ENCODE measurements at regions not wholly inside any gene's neighbourhood (a gene's known extent, or its start where the extent isn't known, plus 50 kb on each side); places are given as distances from the start of the nearest gene placed in this dataset.

GRCh38 chr5:171646102-171647042 lies 139.2 kb upstream of the SMIM23 start:
- no peak overlapping the region for H3K4me3 ChIP-seq (ENCODE audit: low read length)
- WGBS (ENCODE audit: extremely low coverage, insufficient coverage, low lambda C conversion rate), result no CpG with 5 or more reads among the region's 14 CpGs
- no peaks in the 10 kb centered on the region for H3K79me2 ChIP-seq (ENCODE audit: control insufficient read depth, insufficient read depth, low read length)
- no peak overlapping the region for H4K8ac ChIP-seq (ENCODE audit: low read depth, low read length)
- H4K5ac ChIP-seq (ENCODE audit: low read length), result no peak overlapping the region
- H2BK15ac ChIP-seq (replicated peaks; ENCODE audit: low read depth), result no peak overlapping the region
- H3K4me2 ChIP-seq (ENCODE audit: low read length), result no peak overlapping the region
- H3K27me3 ChIP-seq (ENCODE audit: insufficient read depth, low read length, poor library complexity), result no peaks in the 10 kb centered on the region
- H3K18ac ChIP-seq (ENCODE audit: low read length), result no peak overlapping the region
- H2BK120ac ChIP-seq (ENCODE audit: low read depth, low read length), result no peak overlapping the region
- no peak overlapping the region for H2AK5ac ChIP-seq (ENCODE audit: low read length)
- no peak overlapping the region for H3K9ac ChIP-seq (ENCODE audit: low read length)
- H3K4ac ChIP-seq (ENCODE audit: low read depth, low read length), result no peak overlapping the region
- H2BK5ac ChIP-seq (ENCODE audit: low read length), result no peak overlapping the region
- H3K23ac ChIP-seq (ENCODE audit: low read length), result no peak overlapping the region
- no peak for DNase-seq
- no peak overlapping the region for H3K56ac ChIP-seq (ENCODE audit: low read length)
- H3K27ac ChIP-seq (ENCODE audit: low read depth, low read length), result no peak overlapping the region
- no peaks in the 10 kb centered on the region for H3K79me1 ChIP-seq (ENCODE audit: low read length)
- no peaks in the 10 kb centered on the region for H3K36me3 ChIP-seq (ENCODE audit: control insufficient read depth, insufficient read depth, low read length)
- no peaks in the 10 kb centered on the region for H3K4me1 ChIP-seq (ENCODE audit: control insufficient read depth, low read depth, low read length)

GRCh38 chr5:171647043-171647903 lies 138.3 kb upstream of the SMIM23 start:
- Histone ChIP-seq H3K23ac (ENCODE audit: low read length) (no peak overlapping the region), H4K8ac (ENCODE audit: low read depth, low read length) (no peak overlapping the region), H3K27me3 (ENCODE audit: insufficient read depth, low read length, poor library complexity) (no peaks in the 10 kb centered on the region), H3K79me2 (ENCODE audit: control insufficient read depth, insufficient read depth, low read length) (no peaks in the 10 kb centered on the region), H3K4ac (ENCODE audit: low read depth, low read length) (no peak overlapping the region), H3K9ac (ENCODE audit: low read length) (no peak overlapping the region), H3K18ac (ENCODE audit: low read length) (no peak overlapping the region), H2BK120ac (ENCODE audit: low read depth, low read length) (no peak overlapping the region), H2BK5ac (ENCODE audit: low read length) (no peak overlapping the region), H2AK5ac (ENCODE audit: low read length) (no peak overlapping the region), H2BK15ac (replicated peaks; ENCODE audit: low read depth) (no peak overlapping the region), H3K4me2 (ENCODE audit: low read length) (no peak overlapping the region), H3K27ac (ENCODE audit: low read depth, low read length) (no peak overlapping the region), H3K36me3 (ENCODE audit: control insufficient read depth, insufficient read depth, low read length) (no peaks in the 10 kb centered on the region), H4K5ac (ENCODE audit: low read length) (no peak overlapping the region), H3K4me3 (ENCODE audit: low read length) (no peak overlapping the region), H3K56ac (ENCODE audit: low read length) (peak overlapping the region; percentile 62), H3K79me1 (ENCODE audit: low read length) (no peaks in the 10 kb centered on the region), H3K4me1 (ENCODE audit: control insufficient read depth, low read depth, low read length) (no peaks in the 10 kb centered on the region)
- DNase-seq, result peak; percentile 72
- WGBS (ENCODE audit: extremely low coverage, insufficient coverage, low lambda C conversion rate), result no CpG with 5 or more reads among the region's 15 CpGs

GRCh38 chr5:171647904-171648260 lies 137.7 kb upstream of the SMIM23 start:
- Histone ChIP-seq H3K79me2 (ENCODE audit: control insufficient read depth, insufficient read depth, low read length) (no peaks in the 10 kb centered on the region), H3K23ac (ENCODE audit: low read length) (no peak overlapping the region), H3K4me1 (ENCODE audit: control insufficient read depth, low read depth, low read length) (no peaks in the 10 kb centered on the region), H2BK120ac (ENCODE audit: low read depth, low read length) (no peak overlapping the region), H3K27ac (ENCODE audit: low read depth, low read length) (no peak overlapping the region), H3K9ac (ENCODE audit: low read length) (no peak overlapping the region), H3K18ac (ENCODE audit: low read length) (no peak overlapping the region), H3K4me2 (ENCODE audit: low read length) (no peak overlapping the region), H3K4ac (ENCODE audit: low read depth, low read length) (no peak overlapping the region), H2AK5ac (ENCODE audit: low read length) (no peak overlapping the region), H3K36me3 (ENCODE audit: control insufficient read depth, insufficient read depth, low read length) (no peaks in the 10 kb centered on the region), H3K56ac (ENCODE audit: low read length) (no peak overlapping the region), H2BK5ac (ENCODE audit: low read length) (no peak overlapping the region), H3K27me3 (ENCODE audit: insufficient read depth, low read length, poor library complexity) (no peaks in the 10 kb centered on the region), H3K4me3 (ENCODE audit: low read length) (no peak overlapping the region), H4K5ac (ENCODE audit: low read length) (no peak overlapping the region), H2BK15ac (replicated peaks; ENCODE audit: low read depth) (no peak overlapping the region), H3K79me1 (ENCODE audit: low read length) (no peaks in the 10 kb centered on the region), H4K8ac (ENCODE audit: low read depth, low read length) (no peak overlapping the region)
- WGBS (ENCODE audit: extremely low coverage, insufficient coverage, low lambda C conversion rate), result no CpG with 5 or more reads among the region's 4 CpGs
- no peak for DNase-seq

GRCh38 chr5:171648279-171649074 lies 137.1 kb upstream of the SMIM23 start:
- Histone ChIP-seq H3K4ac (ENCODE audit: low read depth, low read length) (no peak overlapping the region), H2AK5ac (ENCODE audit: low read length) (no peak overlapping the region), H2BK5ac (ENCODE audit: low read length) (no peak overlapping the region), H4K8ac (ENCODE audit: low read depth, low read length) (no peak overlapping the region), H3K23ac (ENCODE audit: low read length) (no peak overlapping the region), H3K4me1 (ENCODE audit: control insufficient read depth, low read depth, low read length) (no peaks in the 10 kb centered on the region), H3K36me3 (ENCODE audit: control insufficient read depth, insufficient read depth, low read length) (no peaks in the 10 kb centered on the region), H3K27me3 (ENCODE audit: insufficient read depth, low read length, poor library complexity) (no peaks in the 10 kb centered on the region), H3K18ac (ENCODE audit: low read length) (no peak overlapping the region), H3K79me1 (ENCODE audit: low read length) (no peaks in the 10 kb centered on the region), H3K56ac (ENCODE audit: low read length) (no peak overlapping the region), H2BK15ac (replicated peaks; ENCODE audit: low read depth) (no peak overlapping the region), H2BK120ac (ENCODE audit: low read depth, low read length) (no peak overlapping the region), H3K4me3 (ENCODE audit: low read length) (no peak overlapping the region), H3K4me2 (ENCODE audit: low read length) (no peak overlapping the region), H3K79me2 (ENCODE audit: control insufficient read depth, insufficient read depth, low read length) (no peaks in the 10 kb centered on the region), H3K27ac (ENCODE audit: low read depth, low read length) (no peak overlapping the region), H4K5ac (ENCODE audit: low read length) (no peak overlapping the region), H3K9ac (ENCODE audit: low read length) (no peak overlapping the region)
- DNase-seq, result no peak
- no CpG with 5 or more reads among the region's 10 CpGs for WGBS (ENCODE audit: extremely low coverage, insufficient coverage, low lambda C conversion rate)

- WGBS (ENCODE audit: extremely low coverage, insufficient coverage, low lambda C conversion rate), result no CpG with 5 or more reads among the region's 3 CpGs
These were observed 136.6 kb upstream of the SMIM23 start for GRCh38 chr5:171649075-171649401.

More at GRCh38 chr5:171649075-171649401, 136.6 kb upstream of the SMIM23 start:
- no peak overlapping the region for H3K4me3 ChIP-seq (ENCODE audit: low read length)
- H3K4me2 ChIP-seq (ENCODE audit: low read length), result no peak overlapping the region
- H2AK5ac ChIP-seq (ENCODE audit: low read length), result no peak overlapping the region
- H3K18ac ChIP-seq (ENCODE audit: low read length), result no peak overlapping the region
- H3K9ac ChIP-seq (ENCODE audit: low read length), result no peak overlapping the region
- no peak overlapping the region for H2BK5ac ChIP-seq (ENCODE audit: low read length)
- H3K79me1 ChIP-seq (ENCODE audit: low read length), result no peaks in the 10 kb centered on the region
- DNase-seq, result peak; percentile 17
- no peak overlapping the region for H3K4ac ChIP-seq (ENCODE audit: low read depth, low read length)
- no peak overlapping the region for H3K23ac ChIP-seq (ENCODE audit: low read length)
- no peak overlapping the region for H3K56ac ChIP-seq (ENCODE audit: low read length)
- no peaks in the 10 kb centered on the region for H3K36me3 ChIP-seq (ENCODE audit: control insufficient read depth, insufficient read depth, low read length)
- no peak overlapping the region for H2BK120ac ChIP-seq (ENCODE audit: low read depth, low read length)
- H4K5ac ChIP-seq (ENCODE audit: low read length), result no peak overlapping the region
- no peak overlapping the region for H2BK15ac ChIP-seq (replicated peaks; ENCODE audit: low read depth)
- H4K8ac ChIP-seq (ENCODE audit: low read depth, low read length), result no peak overlapping the region
- no peaks in the 10 kb centered on the region for H3K79me2 ChIP-seq (ENCODE audit: control insufficient read depth, insufficient read depth, low read length)
- H3K27me3 ChIP-seq (ENCODE audit: insufficient read depth, low read length, poor library complexity), result no peaks in the 10 kb centered on the region
- no peaks in the 10 kb centered on the region for H3K4me1 ChIP-seq (ENCODE audit: control insufficient read depth, low read depth, low read length)
- no peak overlapping the region for H3K27ac ChIP-seq (ENCODE audit: low read depth, low read length)

Measured in mesendoderm (in vitro differentiated cells).